Activated CD4-positive, alpha-beta memory T cell treated with anti-CD3 and anti-CD28 coated beads, Interleukin-2, amount 10 ng/mL, durations not matched to agents 7 days and 5 days (primary cell): ENCODE measurements at regions not wholly inside any gene's neighbourhood (a gene's known extent, or its start where the extent isn't known, plus 50 kb on each side); places are given as distances from the start of the nearest gene placed in this dataset.

Experiments
- CTCF ChIA-PET: fragments of 350-600 bp; sonication (Branson Sonifier 250); formaldehyde crosslinking; loops from one replicate; lab custom pipeline; 2021; ENCODE audit warnings: antibody characterized with exemption, inconsistent platforms; lab: Charles Lee
- POLR2A ChIA-PET: fragments of 350-600 bp; sonication (Branson Sonifier 250); formaldehyde crosslinking; loops from one replicate; lab custom pipeline; 2021; ENCODE audit warnings: antibody characterized with exemption; lab: Charles Lee
- DNase-seq: peaks from one replicate; pipeline ENCODE4 v3.0.0-alpha.2; 2020
- H3K27ac Mint-ChIP-seq: one replicate; pipeline ENCODE4 v1.8.0; 2021; ENCODE audit warnings: mild to moderate bottlenecking, mixed read lengths
- H3K27me3 Mint-ChIP-seq: one replicate; pipeline ENCODE4 v1.8.0; 2021; ENCODE audit warnings: mixed read lengths
- H3K36me3 Mint-ChIP-seq: one replicate; pipeline ENCODE4 v1.8.0; 2021; ENCODE audit warnings: low read depth, mixed read lengths
- H3K4me1 Mint-ChIP-seq: one replicate; pipeline ENCODE4 v1.8.0; 2021; ENCODE audit warnings: mixed read lengths
- H3K4me3 Mint-ChIP-seq: one replicate; pipeline ENCODE4 v1.8.0; 2021; ENCODE audit warnings: mild to moderate bottlenecking, mixed read lengths
- H3K9me3 Mint-ChIP-seq: one replicate; pipeline ENCODE4 v1.8.0; 2021; ENCODE audit warnings: mixed read lengths

DNA sequence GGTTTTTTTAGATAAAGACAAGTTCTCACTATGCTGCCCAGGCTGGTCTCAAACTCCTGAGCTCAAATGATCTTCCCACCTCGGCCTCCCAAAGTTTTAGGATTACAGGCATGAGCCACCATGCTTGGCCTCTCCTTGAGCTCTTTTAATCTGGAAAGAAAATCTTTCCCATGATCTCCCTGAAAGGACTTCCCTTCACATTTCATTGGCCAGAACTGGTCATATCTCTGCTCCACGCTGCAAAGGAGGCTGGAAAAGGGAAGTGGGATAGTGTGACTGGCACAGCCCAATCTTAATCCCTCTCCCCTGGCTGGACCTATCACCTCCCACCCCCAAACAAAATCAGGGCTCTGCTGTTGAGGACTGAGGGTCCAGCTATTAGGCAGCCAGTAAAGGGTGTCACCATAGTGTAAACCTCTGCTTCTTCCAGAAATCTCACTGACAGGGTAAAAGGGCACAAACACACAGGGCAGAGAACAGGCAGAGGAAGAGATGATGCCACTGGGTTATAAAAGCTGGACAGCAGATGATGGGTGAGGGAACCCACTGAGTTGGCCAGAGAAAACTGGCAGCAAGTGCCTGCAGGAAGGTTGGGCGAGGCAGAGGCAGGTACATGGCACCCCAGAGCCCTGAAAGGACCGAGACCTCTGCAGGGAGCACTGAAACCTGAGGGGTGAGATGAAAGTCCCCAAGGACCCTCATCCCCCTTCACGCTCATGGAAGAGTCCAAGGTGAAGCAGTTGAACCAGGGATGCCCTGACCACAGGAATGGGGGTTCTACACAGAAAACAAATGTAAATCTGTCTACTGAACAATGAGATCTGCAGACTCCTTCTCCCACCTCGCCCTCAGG lies 83.1 kb upstream of the PTPN1 start:
- POLR2A ChIA-PET = no interaction called here
- H3K4me1 Mint-ChIP-seq = no peaks in the 10 kb centered on the region
- H3K4me3 Mint-ChIP-seq = no peak overlapping the region
- CTCF ChIA-PET = no interaction called here
- no peaks in the 10 kb centered on the region for H3K9me3 Mint-ChIP-seq
- H3K27ac Mint-ChIP-seq = no peak overlapping the region
- peaks cover 25% of the 10 kb centered on the region for H3K27me3 Mint-ChIP-seq
- DNase-seq = no peak
- H3K36me3 Mint-ChIP-seq = no peaks in the 10 kb centered on the region

- H3K9me3 Mint-ChIP-seq = no peaks in the 10 kb centered on the region
- H3K4me3 Mint-ChIP-seq = no peak overlapping the region
- POLR2A ChIA-PET = no interaction called here
- CTCF ChIA-PET = no interaction called here
- H3K27me3 Mint-ChIP-seq = peaks cover 27% of the 10 kb centered on the region
- H3K27ac Mint-ChIP-seq = no peak overlapping the region
- no peaks in the 10 kb centered on the region for H3K4me1 Mint-ChIP-seq
- no peaks in the 10 kb centered on the region for H3K36me3 Mint-ChIP-seq
- no peak for DNase-seq
Measured at GRCh38 chr20:50427719-50428083, 82.5 kb upstream of the PTPN1 start.

DNA sequence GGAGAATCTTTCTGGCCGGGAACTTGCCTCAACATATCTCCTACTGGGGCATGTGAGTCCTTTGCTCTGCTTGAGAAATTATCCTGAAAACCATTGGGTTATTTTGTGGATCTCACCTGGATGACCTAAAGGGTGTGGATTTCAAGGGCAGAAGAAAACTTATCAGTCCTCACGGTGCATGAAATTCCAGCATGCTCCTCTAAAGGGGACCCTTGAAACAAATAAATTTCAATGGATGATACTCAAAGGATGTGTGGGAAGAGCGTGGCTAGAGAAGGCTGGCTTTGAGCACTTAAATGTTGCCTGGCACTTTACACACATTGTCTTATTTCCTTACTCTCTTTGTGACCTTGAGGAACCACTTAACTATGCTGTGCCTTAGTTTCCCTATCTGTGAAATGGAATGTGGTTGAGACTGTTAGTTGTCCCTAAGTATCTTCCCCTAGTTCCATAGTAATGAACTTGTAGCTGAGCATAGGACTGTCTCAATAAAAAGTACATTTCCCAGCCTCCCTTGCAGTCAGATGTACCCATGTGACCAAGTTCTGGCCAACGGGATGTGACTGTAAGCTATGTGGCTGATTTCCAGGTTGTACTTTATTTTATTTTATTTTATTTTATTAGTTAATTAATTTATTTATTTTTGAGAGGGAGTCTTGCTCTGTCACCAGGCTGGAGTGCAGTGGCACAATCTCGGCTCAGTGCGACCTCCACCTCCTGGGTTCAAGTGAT lies 81.9 kb upstream of the PTPN1 start:
- Mint-ChIP-seq H3K9me3 (no peaks in the 10 kb centered on the region), H3K4me3 (no peak overlapping the region), H3K36me3 (no peaks in the 10 kb centered on the region), H3K27ac (no peak overlapping the region), H3K4me1 (no peaks in the 10 kb centered on the region), H3K27me3 (peaks cover 29% of the 10 kb centered on the region)
- no peak for DNase-seq
- POLR2A ChIA-PET = no interaction called here
- CTCF ChIA-PET = no interaction called here

GRCh38 chr20:50429412-50429811 lies 80.8 kb upstream of the PTPN1 start:
- Mint-ChIP-seq H3K27ac (no peak overlapping the region), H3K27me3 (peaks cover 23% of the 10 kb centered on the region), H3K36me3 (no peaks in the 10 kb centered on the region), H3K4me1 (no peaks in the 10 kb centered on the region), H3K9me3 (no peaks in the 10 kb centered on the region), H3K4me3 (no peak overlapping the region)
- ChIA-PET CTCF (no interaction called here), POLR2A (no interaction called here)
- DNase-seq = no peak

DNA sequence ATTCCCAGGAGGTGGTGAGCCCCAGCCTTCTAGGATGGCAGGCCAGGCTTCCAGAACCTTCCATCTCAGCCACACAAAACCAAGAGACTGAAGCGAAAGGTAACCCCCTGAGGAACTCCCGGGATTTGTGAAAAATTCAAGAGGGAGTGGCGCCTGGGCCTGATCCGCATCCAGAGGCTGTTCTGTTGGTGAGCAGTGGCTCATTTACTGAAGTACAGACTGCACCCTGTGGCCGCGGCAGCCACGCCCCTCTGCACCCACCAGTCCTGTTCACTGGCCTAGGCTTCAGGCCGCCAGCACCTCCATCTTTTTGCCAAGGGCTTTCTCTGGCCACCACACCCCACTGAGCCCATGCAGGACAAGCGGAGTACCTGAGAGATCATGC lies 79.1 kb upstream of the PTPN1 start:
- peaks cover 16% of the 10 kb centered on the region for H3K27me3 Mint-ChIP-seq
- no peak overlapping the region for H3K27ac Mint-ChIP-seq
- H3K9me3 Mint-ChIP-seq = no peaks in the 10 kb centered on the region
- H3K36me3 Mint-ChIP-seq = no peaks in the 10 kb centered on the region
- no peak for DNase-seq
- no peaks in the 10 kb centered on the region for H3K4me1 Mint-ChIP-seq
- no peak overlapping the region for H3K4me3 Mint-ChIP-seq
- POLR2A ChIA-PET = no interaction called here
- CTCF ChIA-PET = no interaction called here

- no peak overlapping the region for H3K4me3 Mint-ChIP-seq
Measured at GRCh38 chr20:50433001-50433761, 77.0 kb upstream of the PTPN1 start.

DNA sequence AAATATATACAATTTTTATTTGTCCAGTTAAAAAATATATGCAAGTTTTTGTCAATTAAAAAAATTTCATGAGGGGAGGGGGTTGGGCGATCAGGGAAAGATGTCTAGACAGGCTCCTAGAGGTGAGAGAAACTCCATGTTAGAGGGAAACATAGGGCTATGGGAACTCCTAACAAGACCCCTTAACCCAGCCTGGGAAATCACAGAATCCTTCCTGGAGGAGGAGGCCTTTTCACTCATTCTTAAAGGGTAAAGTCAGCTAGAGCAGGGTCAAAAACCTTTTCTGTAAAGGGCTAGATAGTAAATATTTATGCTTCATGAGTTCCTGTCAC lies 75.9 kb upstream of the PTPN1 start:
- Mint-ChIP-seq H3K27me3 (peaks cover 9% of the 10 kb centered on the region), H3K4me1 (no peaks in the 10 kb centered on the region), H3K9me3 (no peaks in the 10 kb centered on the region), H3K27ac (no peak overlapping the region), H3K4me3 (no peak overlapping the region), H3K36me3 (no peaks in the 10 kb centered on the region)
- POLR2A ChIA-PET = no interaction called here
- DNase-seq = no peak
- CTCF ChIA-PET = interaction anchor here (0.9 kb wide), 1 partner anchor 47 kb away, joined by 3 read pairs; no protein-coding TSS in a partner anchor

More at GRCh38 chr20:50433001-50433761, 77.0 kb upstream of the PTPN1 start:
- Mint-ChIP-seq H3K27me3 (peaks cover 9% of the 10 kb centered on the region), H3K27ac (no peak overlapping the region), H3K4me1 (no peaks in the 10 kb centered on the region), H3K9me3 (no peaks in the 10 kb centered on the region), H3K36me3 (no peaks in the 10 kb centered on the region)
- CTCF ChIA-PET = no interaction called here
- DNase-seq = no peak
- POLR2A ChIA-PET = no interaction called here

DNA sequence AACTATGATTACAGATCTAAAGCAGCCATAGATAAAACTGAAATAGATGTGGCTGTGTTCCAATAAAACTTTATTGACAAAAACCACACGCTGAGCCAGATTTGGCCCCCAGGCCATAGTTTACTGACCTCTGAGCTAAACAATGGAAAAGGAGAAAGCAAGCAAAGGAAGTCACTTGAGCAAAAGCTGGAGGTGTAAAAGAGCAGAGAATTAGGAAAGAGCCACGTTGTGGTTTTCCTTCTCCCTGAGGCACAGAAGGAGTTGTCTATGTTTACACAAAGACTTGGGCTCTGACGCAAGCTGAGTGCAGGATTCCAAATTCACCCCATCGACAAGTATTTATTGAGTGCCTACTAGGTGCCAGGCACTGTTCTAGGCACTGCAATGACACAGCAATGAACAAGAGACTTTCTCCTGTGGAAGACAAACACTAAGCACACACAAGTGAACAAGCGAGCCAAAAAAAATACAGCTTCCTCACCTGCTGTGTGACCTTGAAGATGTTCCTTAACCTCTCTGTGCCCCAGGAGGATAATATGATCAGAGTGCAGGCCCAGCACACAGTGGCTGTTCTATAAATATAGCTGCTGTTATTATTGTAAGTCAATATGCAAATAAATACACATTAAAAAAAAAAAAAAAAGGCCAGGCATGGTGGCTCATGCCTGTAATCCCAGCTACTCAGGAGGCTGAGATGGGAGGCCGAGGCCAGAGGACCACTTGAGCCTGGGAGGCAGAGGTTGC lies 75.4 kb upstream of the PTPN1 start:
- ChIA-PET POLR2A (no interaction called here), CTCF (interaction anchor here (0.9 kb wide), 1 partner anchor 47 kb away, joined by 3 read pairs; no protein-coding TSS in a partner anchor)
- no peaks in the 10 kb centered on the region for H3K36me3 Mint-ChIP-seq
- no peak for DNase-seq
- no peak overlapping the region for H3K27ac Mint-ChIP-seq
- H3K9me3 Mint-ChIP-seq = no peaks in the 10 kb centered on the region
- H3K4me1 Mint-ChIP-seq = peaks cover 4% of the 10 kb centered on the region
- H3K27me3 Mint-ChIP-seq = peaks cover 9% of the 10 kb centered on the region
- H3K4me3 Mint-ChIP-seq = no peak overlapping the region

DNA sequence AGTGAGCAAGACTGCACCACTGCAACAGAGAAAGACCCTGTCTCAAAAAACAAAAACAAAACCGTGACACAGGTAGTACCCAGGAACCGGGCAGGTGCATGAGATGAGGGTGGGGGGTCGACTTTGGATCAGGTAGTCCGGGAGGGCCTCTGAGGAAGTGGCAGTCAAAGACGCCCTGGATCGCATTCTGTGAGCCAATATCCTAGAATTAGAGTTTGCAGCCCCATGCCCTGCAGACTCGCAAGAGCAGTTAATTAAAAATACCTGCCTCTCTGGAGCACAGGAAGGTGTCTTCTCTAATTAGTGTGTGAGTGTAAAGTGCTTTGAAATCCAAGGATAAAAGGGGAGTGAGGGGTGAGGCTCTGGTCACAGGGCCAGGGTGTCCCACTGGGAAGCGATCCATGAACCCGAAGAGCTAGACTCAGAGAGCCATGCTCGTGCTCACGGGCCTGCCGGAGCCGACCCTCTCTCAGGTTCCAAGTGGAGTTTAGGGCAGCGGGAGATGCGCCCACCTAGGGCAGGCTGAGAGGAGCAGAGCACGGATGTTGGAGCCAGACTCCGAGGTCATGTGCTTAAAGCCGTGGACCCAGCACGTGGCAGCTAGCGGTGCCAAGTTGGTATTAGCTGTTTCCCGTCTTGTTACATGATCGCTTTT lies 74.7 kb upstream of the PTPN1 start:
- H3K4me1 Mint-ChIP-seq = peaks cover 11% of the 10 kb centered on the region
- H3K36me3 Mint-ChIP-seq = no peaks in the 10 kb centered on the region
- peaks cover 9% of the 10 kb centered on the region for H3K27me3 Mint-ChIP-seq
- H3K4me3 Mint-ChIP-seq = no peak overlapping the region
- CTCF ChIA-PET = interaction anchor here (0.9 kb wide), 1 partner anchor 48 kb away, joined by 3 read pairs; no protein-coding TSS in a partner anchor
- DNase-seq = no peak
- H3K9me3 Mint-ChIP-seq = no peaks in the 10 kb centered on the region
- no peak overlapping the region for H3K27ac Mint-ChIP-seq
- POLR2A ChIA-PET = no interaction called here

- no peak overlapping the region for H3K4me3 Mint-ChIP-seq
- H3K27ac Mint-ChIP-seq = no peak overlapping the region
- ChIA-PET POLR2A (no interaction called here), CTCF (no interaction called here)
- no peak for DNase-seq
- H3K4me1 Mint-ChIP-seq = peaks cover 17% of the 10 kb centered on the region
- peaks cover 9% of the 10 kb centered on the region for H3K27me3 Mint-ChIP-seq
- no peaks in the 10 kb centered on the region for H3K36me3 Mint-ChIP-seq
- H3K9me3 Mint-ChIP-seq = no peaks in the 10 kb centered on the region
Measured at GRCh38 chr20:50436052-50436656, 74.0 kb upstream of the PTPN1 start.

GRCh38 chr20:50436696-50437095 lies 73.5 kb upstream of the PTPN1 start:
- POLR2A ChIA-PET = no interaction called here

GRCh38 chr20:50438986-50439407 lies 71.2 kb upstream of the PTPN1 start:
- Mint-ChIP-seq H3K27ac (no peak overlapping the region), H3K4me1 (peaks cover 24% of the 10 kb centered on the region), H3K9me3 (no peaks in the 10 kb centered on the region), H3K4me3 (no peak overlapping the region), H3K36me3 (no peaks in the 10 kb centered on the region), H3K27me3 (no peaks in the 10 kb centered on the region)
- ChIA-PET POLR2A (no interaction called here), CTCF (no interaction called here)
- DNase-seq = no peak

More at GRCh38 chr20:50436696-50437095, 73.5 kb upstream of the PTPN1 start:
- no peaks in the 10 kb centered on the region for H3K9me3 Mint-ChIP-seq
- DNase-seq = no peak
- H3K36me3 Mint-ChIP-seq = no peaks in the 10 kb centered on the region
- H3K4me1 Mint-ChIP-seq = peaks cover 23% of the 10 kb centered on the region
- CTCF ChIA-PET = no interaction called here
- H3K27me3 Mint-ChIP-seq = peaks cover 6% of the 10 kb centered on the region
- no peak overlapping the region for H3K4me3 Mint-ChIP-seq
- no peak overlapping the region for H3K27ac Mint-ChIP-seq
